GM06990 (cell line): ENCODE measurements at regions not wholly inside any gene's neighbourhood (a gene's known extent, or its start where the extent isn't known, plus 50 kb on each side); places are given as distances from the start of the nearest gene placed in this dataset.
"Not testable (repeated sequence)": the region's sequence is repeated elsewhere in the genome, so short reads cannot be mapped to it uniquely, and the experiment has no call there.

Experiments
- DNase-seq: peaks from one replicate; pipeline ENCODE4 v3.0.0-alpha.2; 2011; ENCODE audit not compliant: insufficient read length; ENCODE audit errors: extremely low read depth
- H3K27me3 ChIP-seq: replicated peaks from 2 replicates; pipeline ENCODE4 v1.6.0; 2011; ENCODE audit warnings: low read length; ENCODE audit not compliant: control insufficient read depth, insufficient read depth
- H3K36me3 ChIP-seq: 2 replicates; pipeline ENCODE4 v1.5.1; 2011; ENCODE audit warnings: low read length; ENCODE audit not compliant: control insufficient read depth, insufficient read depth
- H3K4me3 ChIP-seq: replicated peaks from 2 replicates; pipeline ENCODE4 v1.5.1; 2011; ENCODE audit warnings: low read depth, mild to moderate bottlenecking, control low read depth, low read length
- TF ChIP-seq, protein P1 (sequence below): IDR thresholded peaks from 2 replicates; pipeline ENCODE4 v1.5.1; 2011; ENCODE audit warnings: low read length, control low read depth, mild to moderate bottlenecking, inconsistent platforms; ENCODE audit not compliant: insufficient read depth, poor library complexity, severe bottlenecking

DNA sequence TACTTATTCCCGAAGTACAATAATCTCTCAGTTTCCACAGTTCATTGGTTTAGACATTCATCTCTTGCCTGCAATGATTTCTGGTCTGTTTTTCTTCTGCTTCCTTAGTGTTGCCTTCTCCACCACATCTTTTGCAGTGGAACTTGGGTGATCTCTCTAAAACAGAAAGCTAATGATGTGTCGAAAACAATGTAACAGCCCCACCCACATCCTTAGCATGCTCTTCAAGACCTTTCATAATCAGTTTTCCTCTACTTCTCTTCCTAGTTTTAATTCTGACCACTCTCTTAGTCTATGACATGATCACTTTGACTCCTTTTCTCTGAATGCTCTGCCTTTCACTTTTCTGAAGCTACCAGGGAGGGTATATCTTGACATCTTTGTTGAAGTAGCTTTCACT lies 1007.9 kb upstream of the CITED2 start:
- Histone ChIP-seq H3K36me3 (no peaks in the 10 kb centered on the region), H3K4me3 (no peak overlapping the region), H3K27me3 (no peaks in the 10 kb centered on the region)
- TF ChIP-seq, protein P1, sequence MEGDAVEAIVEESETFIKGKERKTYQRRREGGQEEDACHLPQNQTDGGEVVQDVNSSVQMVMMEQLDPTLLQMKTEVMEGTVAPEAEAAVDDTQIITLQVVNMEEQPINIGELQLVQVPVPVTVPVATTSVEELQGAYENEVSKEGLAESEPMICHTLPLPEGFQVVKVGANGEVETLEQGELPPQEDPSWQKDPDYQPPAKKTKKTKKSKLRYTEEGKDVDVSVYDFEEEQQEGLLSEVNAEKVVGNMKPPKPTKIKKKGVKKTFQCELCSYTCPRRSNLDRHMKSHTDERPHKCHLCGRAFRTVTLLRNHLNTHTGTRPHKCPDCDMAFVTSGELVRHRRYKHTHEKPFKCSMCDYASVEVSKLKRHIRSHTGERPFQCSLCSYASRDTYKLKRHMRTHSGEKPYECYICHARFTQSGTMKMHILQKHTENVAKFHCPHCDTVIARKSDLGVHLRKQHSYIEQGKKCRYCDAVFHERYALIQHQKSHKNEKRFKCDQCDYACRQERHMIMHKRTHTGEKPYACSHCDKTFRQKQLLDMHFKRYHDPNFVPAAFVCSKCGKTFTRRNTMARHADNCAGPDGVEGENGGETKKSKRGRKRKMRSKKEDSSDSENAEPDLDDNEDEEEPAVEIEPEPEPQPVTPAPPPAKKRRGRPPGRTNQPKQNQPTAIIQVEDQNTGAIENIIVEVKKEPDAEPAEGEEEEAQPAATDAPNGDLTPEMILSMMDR, result no peak
- no peak for DNase-seq

DNA sequence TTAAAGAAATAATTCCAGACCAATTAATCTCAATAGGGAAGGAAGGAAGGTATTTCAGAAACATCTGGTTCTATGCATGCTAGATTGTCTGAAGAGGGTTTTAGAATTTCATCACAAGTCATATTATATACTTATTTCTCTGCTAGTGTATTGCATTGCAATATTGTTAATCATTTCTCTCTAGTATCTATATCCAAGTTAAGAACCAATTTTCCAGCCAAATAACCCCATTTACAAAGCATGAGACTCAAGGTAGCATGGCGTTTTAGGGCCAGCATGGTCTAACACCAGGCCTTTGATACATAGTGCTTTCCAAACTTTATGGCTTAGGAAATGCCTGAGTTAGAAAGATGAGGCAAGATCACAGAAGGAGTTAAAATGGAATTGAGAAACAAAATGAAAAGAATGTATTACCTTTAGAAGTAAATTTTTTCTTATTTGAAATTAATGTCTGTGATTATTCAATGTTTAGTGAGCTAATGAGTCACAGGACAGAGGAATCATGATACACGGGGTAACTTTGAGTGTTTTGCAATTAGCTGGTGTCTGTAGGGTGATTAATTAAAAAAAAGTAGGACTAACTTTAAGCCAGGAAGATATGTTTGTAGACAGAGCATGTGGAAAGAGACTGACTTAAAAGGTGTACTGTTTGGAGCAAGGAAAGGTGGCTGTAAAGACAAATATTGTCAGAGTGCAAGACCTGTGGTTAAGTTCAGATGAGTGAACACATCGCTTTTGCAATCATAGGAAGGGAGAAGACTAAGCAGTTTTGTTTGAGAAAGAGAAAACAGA lies 1006.2 kb upstream of the CITED2 start:
- no peaks in the 10 kb centered on the region for H3K36me3 ChIP-seq
- no peaks in the 10 kb centered on the region for H3K27me3 ChIP-seq
- TF ChIP-seq, protein P1, result no peak
- no peak for DNase-seq
- no peak overlapping the region for H3K4me3 ChIP-seq

DNA sequence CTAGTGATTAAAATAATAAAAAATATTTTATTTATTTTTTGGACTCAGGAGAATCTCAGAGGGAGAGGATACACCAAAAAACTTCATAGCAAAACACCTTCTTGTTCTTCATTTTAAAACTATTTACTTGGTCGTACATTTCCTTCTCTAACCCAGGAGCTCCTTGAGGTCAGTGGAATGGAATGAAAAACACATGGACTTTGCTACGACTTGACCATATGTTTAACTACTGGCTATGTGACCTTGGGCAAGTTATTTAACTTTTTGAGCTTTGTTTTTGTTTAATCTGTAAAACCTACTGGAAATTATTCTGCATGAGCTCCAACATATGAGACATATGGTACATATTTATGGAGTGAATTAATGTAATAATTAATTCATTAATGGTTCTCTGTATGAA lies 1005.5 kb upstream of the CITED2 start:
- DNase-seq, result no peak
- H3K27me3 ChIP-seq, result no peaks in the 10 kb centered on the region
- TF ChIP-seq, protein P1, result no peak

DNA sequence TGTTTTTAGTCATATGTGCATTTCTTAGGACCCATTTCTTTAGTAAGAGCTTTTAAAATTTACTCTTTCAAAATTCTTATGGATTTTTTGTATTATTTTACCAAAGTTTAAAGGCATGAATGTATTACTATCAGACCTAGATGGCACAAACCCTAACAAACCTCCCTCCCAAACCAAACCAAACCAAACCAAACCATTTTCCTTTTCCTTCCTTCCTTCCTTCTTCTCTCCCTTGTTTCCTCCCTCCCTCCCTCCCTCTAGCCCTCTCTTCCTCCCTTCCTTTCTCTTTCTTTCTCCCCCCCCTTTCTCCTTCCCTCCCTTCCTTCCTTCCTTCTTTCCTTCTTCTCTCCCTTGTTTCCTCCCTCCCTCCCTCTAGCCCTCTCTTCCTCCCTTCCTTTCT lies 1001.8 kb upstream of the CITED2 start:
- TF ChIP-seq, protein P1, result no peak

More for the DNA sequence above, 1005.5 kb upstream of the CITED2 start:
- H3K4me3 ChIP-seq, result no peak overlapping the region
- no peaks in the 10 kb centered on the region for H3K36me3 ChIP-seq

DNA sequence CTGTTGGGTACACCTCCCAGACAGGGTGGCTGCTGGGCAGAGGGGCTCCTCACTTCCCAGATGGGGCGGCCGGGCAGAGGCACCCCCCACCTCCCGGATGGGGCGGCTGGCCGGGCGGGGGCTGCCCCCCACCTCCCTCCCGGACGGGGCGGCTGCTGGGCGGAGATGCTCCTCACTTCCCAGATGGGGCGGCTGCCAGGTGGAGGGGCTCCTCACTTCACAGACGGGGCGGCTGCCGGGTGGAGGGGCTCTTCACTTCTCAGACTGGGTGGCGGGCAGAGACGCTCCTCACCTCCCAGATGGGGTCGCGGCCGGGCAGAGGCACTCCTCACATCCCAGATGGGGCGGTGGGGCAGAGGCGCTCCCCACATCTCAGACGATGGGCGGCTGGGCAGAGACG lies 999.3 kb upstream of the CITED2 start:
- not testable (repeated sequence) for H3K4me3 ChIP-seq, DNase-seq, H3K36me3 ChIP-seq

More for the DNA sequence above, 1001.8 kb upstream of the CITED2 start:
- no peaks in the 10 kb centered on the region for H3K36me3 ChIP-seq
- no peak overlapping the region for H3K4me3 ChIP-seq
- DNase-seq, result no peak
- no peaks in the 10 kb centered on the region for H3K27me3 ChIP-seq

DNA sequence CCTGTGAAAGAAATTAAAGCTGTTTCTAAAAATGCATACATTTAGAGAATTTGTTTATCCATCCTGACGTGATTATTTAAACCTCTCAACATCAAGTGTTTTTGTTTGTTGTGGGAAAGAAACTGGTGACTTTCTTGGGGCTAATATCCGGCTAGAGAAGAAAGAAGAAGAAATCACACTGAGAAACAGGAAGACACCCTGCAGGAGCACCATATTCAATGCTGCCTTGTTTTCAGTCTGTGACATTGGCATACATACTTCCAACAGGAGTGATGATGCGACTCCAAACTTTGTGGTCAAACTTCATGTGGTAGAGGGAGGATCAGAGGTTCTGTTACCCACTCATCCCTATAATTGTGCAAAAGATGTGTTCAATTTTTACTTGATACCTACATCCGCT lies 997.6 kb upstream of the CITED2 start:
- no peak overlapping the region for H3K4me3 ChIP-seq
- TF ChIP-seq, protein P1, result no peak
- no peaks in the 10 kb centered on the region for H3K36me3 ChIP-seq
- no peaks in the 10 kb centered on the region for H3K27me3 ChIP-seq
- DNase-seq, result no peak

More for the DNA sequence above, 999.3 kb upstream of the CITED2 start:
- H3K27me3 ChIP-seq, result not testable (repeated sequence)
